ENCODE measurements at regions not wholly inside any gene's neighbourhood (a gene's known extent, or its start where the extent isn't known, plus 50 kb on each side); places are given as distances from the start of the nearest gene placed in this dataset.

- no peak for DNase-seq (ENCODE audit: low read depth in 2 of 2)
- TF ChIP-seq CTCF (IDR thresholded peaks at IDR 0.05; ENCODE audit: low read depth, low read length) = no peak
- H3K4me3 ChIP-seq (replicated peaks in 1 of 2; ENCODE audit: low read depth in 2 of 2, low read length in 2 of 2) = no peak overlapping the region
These were observed 61.3 kb upstream of the GIMD1 start for GRCh38 chr4:106429885-106430284.

GRCh38 chr4:106426069-106426468 is 57.5 kb upstream of the GIMD1 start:
- no peak for DNase-seq (ENCODE audit: low read depth in 2 of 2)
- no peak overlapping the region for H3K4me3 ChIP-seq (replicated peaks in 1 of 2; ENCODE audit: low read depth in 2 of 2, low read length in 2 of 2)
- no peak for TF ChIP-seq CTCF (IDR thresholded peaks at IDR 0.05; ENCODE audit: low read depth, low read length)

GRCh38 chr4:106425576-106425975 is 57.0 kb upstream of the GIMD1 start:
- no peak for DNase-seq (ENCODE audit: low read depth in 2 of 2)
- TF ChIP-seq CTCF (IDR thresholded peaks at IDR 0.05; ENCODE audit: low read depth, low read length) = no peak
- no peak overlapping the region for H3K4me3 ChIP-seq (replicated peaks in 1 of 2; ENCODE audit: low read depth in 2 of 2, low read length in 2 of 2)

GRCh38 chr4:106424426-106424825 is 55.8 kb upstream of the GIMD1 start:
- H3K4me3 ChIP-seq (replicated peaks in 1 of 2; ENCODE audit: low read depth in 2 of 2, low read length in 2 of 2) = no peak overlapping the region
- no peak for TF ChIP-seq CTCF (IDR thresholded peaks at IDR 0.05; ENCODE audit: low read depth, low read length)
- no peak for DNase-seq (ENCODE audit: low read depth in 2 of 2)

- H3K4me3 ChIP-seq (replicated peaks in 1 of 2; ENCODE audit: low read depth in 2 of 2, low read length in 2 of 2) = no peak overlapping the region
- TF ChIP-seq CTCF (IDR thresholded peaks at IDR 0.05; ENCODE audit: low read depth, low read length) = no peak
- no peak for DNase-seq (ENCODE audit: low read depth in 2 of 2)
These were observed 55.2 kb upstream of the GIMD1 start for GRCh38 chr4:106423791-106424190.

GRCh38 chr4:106422766-106423165 is 54.2 kb upstream of the GIMD1 start:
- H3K4me3 ChIP-seq (replicated peaks in 1 of 2; ENCODE audit: low read depth in 2 of 2, low read length in 2 of 2) = no peak overlapping the region
- TF ChIP-seq CTCF (IDR thresholded peaks at IDR 0.05; ENCODE audit: low read depth, low read length) = no peak
- DNase-seq (ENCODE audit: low read depth in 2 of 2) = peak in 1 of 2 donors; percentile 9

Measured in cardiac fibroblast (primary cell).